ENCODE measurements at regions not wholly inside any gene's neighbourhood (a gene's known extent, or its start where the extent isn't known, plus 50 kb on each side); places are given as distances from the start of the nearest gene placed in this dataset.

- Mint-ChIP-seq H3K27me3 (ENCODE audit: unreplicated experiment) (no peaks in the 10 kb centered on the region), H3K27ac (ENCODE audit: unreplicated experiment) (no peak overlapping the region), H3K4me3 (ENCODE audit: low read depth, unreplicated experiment) (no peak overlapping the region), H3K4me1 (ENCODE audit: low read depth, unreplicated experiment) (no peaks in the 10 kb centered on the region), H3K9me3 (ENCODE audit: low read depth, unreplicated experiment) (peaks cover 2% of the 10 kb centered on the region), H3K36me3 (ENCODE audit: insufficient read depth, unreplicated experiment) (no peaks in the 10 kb centered on the region)
- intact Hi-C loops (cut with micrococcal nuclease; ENCODE audit: unreplicated experiment), result no loop called here
- CTCF ChIA-PET, result no interaction called here
- BruUV-seq (replicated peaks), result no TSS peak
- DNase-seq, result no peak
- no peak for TF ChIP-seq CTCF (IDR thresholded peaks at IDR 0.05; ENCODE audit: unreplicated experiment)
Measured at GRCh38 chr7:110105307-110105706, 985.6 kb upstream of the LRRN3 start.

- H3K9me3 Mint-ChIP-seq (ENCODE audit: low read depth, unreplicated experiment), result no peaks in the 10 kb centered on the region
- no peaks in the 10 kb centered on the region for H3K4me1 Mint-ChIP-seq (ENCODE audit: low read depth, unreplicated experiment)
- TF ChIP-seq CTCF (IDR thresholded peaks at IDR 0.05; ENCODE audit: unreplicated experiment), result no peak
- no peaks in the 10 kb centered on the region for H3K36me3 Mint-ChIP-seq (ENCODE audit: insufficient read depth, unreplicated experiment)
- H3K4me3 Mint-ChIP-seq (ENCODE audit: low read depth, unreplicated experiment), result no peak overlapping the region
- CTCF ChIA-PET, result no interaction called here
- BruUV-seq (replicated peaks), result no TSS peak
- H3K27ac Mint-ChIP-seq (ENCODE audit: unreplicated experiment), result no peak overlapping the region
- intact Hi-C loops (cut with micrococcal nuclease; ENCODE audit: unreplicated experiment), result no loop called here
- DNase-seq, result no peak
- H3K27me3 Mint-ChIP-seq (ENCODE audit: unreplicated experiment), result no peaks in the 10 kb centered on the region
Measured at GRCh38 chr7:110105840-110106239, 985.1 kb upstream of the LRRN3 start.

- intact Hi-C loops (cut with micrococcal nuclease; ENCODE audit: unreplicated experiment), result no loop called here
Measured at GRCh38 chr7:110119883-110120581, 970.9 kb upstream of the LRRN3 start.

GRCh38 chr7:110129159-110129558, 961.8 kb upstream of the LRRN3 start:
- H3K9me3 Mint-ChIP-seq (ENCODE audit: low read depth, unreplicated experiment), result no peaks in the 10 kb centered on the region
- intact Hi-C loops (cut with micrococcal nuclease; ENCODE audit: unreplicated experiment), result loop anchor here (1.0 kb wide), 1 partner anchor 282 kb away; no protein-coding TSS in a partner anchor
- H3K27ac Mint-ChIP-seq (ENCODE audit: unreplicated experiment), result no peak overlapping the region
- no peak for TF ChIP-seq CTCF (IDR thresholded peaks at IDR 0.05; ENCODE audit: unreplicated experiment)
- H3K4me1 Mint-ChIP-seq (ENCODE audit: low read depth, unreplicated experiment), result no peaks in the 10 kb centered on the region
- no peaks in the 10 kb centered on the region for H3K27me3 Mint-ChIP-seq (ENCODE audit: unreplicated experiment)
- CTCF ChIA-PET, result interaction anchor here (0.7 kb wide), 1 partner anchor 10 kb away, joined by 4 read pairs; no protein-coding TSS in a partner anchor
- BruUV-seq (replicated peaks), result no TSS peak
- no peaks in the 10 kb centered on the region for H3K36me3 Mint-ChIP-seq (ENCODE audit: insufficient read depth, unreplicated experiment)
- no peak overlapping the region for H3K4me3 Mint-ChIP-seq (ENCODE audit: low read depth, unreplicated experiment)
- no peak for DNase-seq

More at GRCh38 chr7:110119883-110120581, 970.9 kb upstream of the LRRN3 start:
- peak overlapping the region; percentile 71 for H3K27ac Mint-ChIP-seq (ENCODE audit: unreplicated experiment)
- H3K27me3 Mint-ChIP-seq (ENCODE audit: unreplicated experiment), result no peaks in the 10 kb centered on the region
- peak overlapping the region; percentile 45 for H3K4me3 Mint-ChIP-seq (ENCODE audit: low read depth, unreplicated experiment)
- H3K36me3 Mint-ChIP-seq (ENCODE audit: insufficient read depth, unreplicated experiment), result peaks cover 4% of the 10 kb centered on the region
- DNase-seq, result peak; percentile 60
- BruUV-seq (replicated peaks), result no TSS peak
- no peak for TF ChIP-seq CTCF (IDR thresholded peaks at IDR 0.05; ENCODE audit: unreplicated experiment)
- peaks cover 4% of the 10 kb centered on the region for H3K9me3 Mint-ChIP-seq (ENCODE audit: low read depth, unreplicated experiment)
- CTCF ChIA-PET, result interaction anchor here (0.6 to 0.9 kb wide), 2 partner anchors 11 to 912 kb away, joined by 3 to 5 read pairs; no protein-coding TSS in a partner anchor
- H3K4me1 Mint-ChIP-seq (ENCODE audit: low read depth, unreplicated experiment), result peaks cover 10% of the 10 kb centered on the region
